OCI-LY1 (cell line): ENCODE measurements at regions not wholly inside any gene's neighbourhood (a gene's known extent, or its start where the extent isn't known, plus 50 kb on each side); places are given as distances from the start of the nearest gene placed in this dataset.

ENCODE experiments used
- CTCF ChIP-seq: fragments of 200-600 bp; sonication (generic), shearing (Covaris generic); IDR thresholded peaks from 2 replicates; pipeline ENCODE4 v1.5.1; 2017; ENCODE audit warnings: mild to moderate bottlenecking, antibody characterized with exemption, low read length, moderate library complexity, mixed read lengths
- EZH2 ChIP-seq: fragments of 200-600 bp; sonication (generic), shearing (Covaris generic); IDR thresholded peaks from 2 replicates; pipeline ENCODE4 v1.8.0; 2017; ENCODE audit warnings: borderline replicate concordance, mixed run types, mild to moderate bottlenecking, antibody characterized with exemption, low read length, moderate library complexity, mixed read lengths

- TF ChIP-seq CTCF (no peak), EZH2 (no peak)
These were observed 431.6 kb downstream of the GABRG1 start for GRCh38 chr4:45692131-45692735.
